Subcutaneous abdominal adipose tissue (tissue), 5 donors: ENCODE measurements at regions not wholly inside any gene's neighbourhood (a gene's known extent, or its start where the extent isn't known, plus 50 kb on each side); places are given as distances from the start of the nearest gene placed in this dataset.
"Not testable (repeated sequence)": the region's sequence is repeated elsewhere in the genome, so short reads cannot be mapped to it uniquely, and the experiment has no call there.

ENCODE experiments used
- H3K27ac ChIP-seq: one replicate; pipeline ENCODE4 v1.7.0; 2013; ENCODE audit warnings: low read depth, mild to moderate bottlenecking, inconsistent platforms, low read length, moderate library complexity
- H3K27me3 ChIP-seq, 5 donors: one replicate each; pipeline ENCODE4 v1.7.0; 2013; ENCODE audit warnings: low read length in 5 of 5, inconsistent platforms in 1 of 5; ENCODE audit not compliant: control insufficient read depth in 5 of 5, insufficient read depth in 4 of 5
- H3K36me3 ChIP-seq, 5 donors: one replicate each; pipeline ENCODE4 v1.7.0; 2013; ENCODE audit warnings: low read length in 5 of 5; ENCODE audit not compliant: control insufficient read depth in 5 of 5, insufficient read depth in 5 of 5
- H3K4me1 ChIP-seq, 5 donors: one replicate each; pipeline ENCODE4 v1.7.0; 2013; ENCODE audit warnings: low read length in 5 of 5, mild to moderate bottlenecking in 3 of 5, moderate library complexity in 1 of 5; ENCODE audit not compliant: control insufficient read depth in 5 of 5, insufficient read depth in 5 of 5
- H3K4me3 ChIP-seq, 5 donors: one replicate each; pipeline ENCODE4 v1.7.0; 2013; ENCODE audit warnings: low read length in 5 of 5, low read depth in 1 of 5
- H3K9ac ChIP-seq, 5 donors: one replicate each; pipeline ENCODE4 v1.7.0; 2013; ENCODE audit warnings: low read length in 5 of 5, mild to moderate bottlenecking in 4 of 5, moderate library complexity in 3 of 5
- H3K9me3 ChIP-seq, 5 donors: one replicate each; pipeline ENCODE4 v1.7.0; 2013; ENCODE audit warnings: low read length in 5 of 5; ENCODE audit not compliant: control insufficient read depth in 5 of 5
- donor health status: healthy.
- donor health status: healthy.
- donor health status: healthy.
- donor health status: healthy.
- donor health status: healthy.

DNA sequence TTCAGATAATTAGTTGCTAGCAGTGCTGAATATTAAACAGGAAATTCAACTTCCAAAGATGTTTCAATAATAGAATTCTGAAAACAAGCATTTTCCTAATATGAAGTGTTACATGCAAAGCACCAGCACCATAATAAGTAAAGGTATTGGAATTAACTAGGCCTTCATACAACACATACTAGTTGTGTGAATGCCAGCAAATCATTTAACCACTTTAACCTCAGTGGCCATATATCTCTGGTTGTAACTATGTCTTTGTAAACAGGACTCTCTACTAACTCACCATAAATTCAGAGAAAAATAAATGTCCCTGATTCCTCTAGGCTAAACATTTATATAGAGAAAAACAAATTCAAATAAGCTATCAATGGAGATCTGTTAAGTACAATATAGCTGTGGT lies 65.1 kb upstream of the NBPF26 start:
- not testable (repeated sequence) for H3K27me3 ChIP-seq, H3K9me3 ChIP-seq, H3K4me3 ChIP-seq, H3K27ac ChIP-seq, H3K9ac ChIP-seq, H3K36me3 ChIP-seq, H3K4me1 ChIP-seq

DNA sequence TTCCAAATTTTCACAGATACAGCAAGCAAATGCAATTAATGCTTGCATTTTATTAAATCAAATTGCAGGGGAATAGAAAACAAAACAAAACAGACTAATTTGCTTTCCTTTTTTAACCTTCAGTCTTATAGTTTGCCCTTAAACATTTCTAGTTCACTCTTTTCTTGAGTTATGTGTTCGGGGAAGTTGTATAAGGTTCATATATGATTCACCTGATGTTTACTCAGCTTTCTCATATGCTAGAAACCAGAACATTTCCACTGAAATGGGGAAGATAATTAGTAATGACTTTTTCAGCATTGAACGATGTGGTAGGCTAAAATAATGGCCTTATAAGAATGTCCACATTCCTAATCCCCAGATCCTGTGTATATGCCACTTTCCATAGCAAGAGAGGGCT lies 64.6 kb upstream of the NBPF26 start:
- not testable (repeated sequence) for H3K4me3 ChIP-seq, H3K4me1 ChIP-seq, H3K36me3 ChIP-seq, H3K9me3 ChIP-seq, H3K9ac ChIP-seq, H3K27me3 ChIP-seq, H3K27ac ChIP-seq

DNA sequence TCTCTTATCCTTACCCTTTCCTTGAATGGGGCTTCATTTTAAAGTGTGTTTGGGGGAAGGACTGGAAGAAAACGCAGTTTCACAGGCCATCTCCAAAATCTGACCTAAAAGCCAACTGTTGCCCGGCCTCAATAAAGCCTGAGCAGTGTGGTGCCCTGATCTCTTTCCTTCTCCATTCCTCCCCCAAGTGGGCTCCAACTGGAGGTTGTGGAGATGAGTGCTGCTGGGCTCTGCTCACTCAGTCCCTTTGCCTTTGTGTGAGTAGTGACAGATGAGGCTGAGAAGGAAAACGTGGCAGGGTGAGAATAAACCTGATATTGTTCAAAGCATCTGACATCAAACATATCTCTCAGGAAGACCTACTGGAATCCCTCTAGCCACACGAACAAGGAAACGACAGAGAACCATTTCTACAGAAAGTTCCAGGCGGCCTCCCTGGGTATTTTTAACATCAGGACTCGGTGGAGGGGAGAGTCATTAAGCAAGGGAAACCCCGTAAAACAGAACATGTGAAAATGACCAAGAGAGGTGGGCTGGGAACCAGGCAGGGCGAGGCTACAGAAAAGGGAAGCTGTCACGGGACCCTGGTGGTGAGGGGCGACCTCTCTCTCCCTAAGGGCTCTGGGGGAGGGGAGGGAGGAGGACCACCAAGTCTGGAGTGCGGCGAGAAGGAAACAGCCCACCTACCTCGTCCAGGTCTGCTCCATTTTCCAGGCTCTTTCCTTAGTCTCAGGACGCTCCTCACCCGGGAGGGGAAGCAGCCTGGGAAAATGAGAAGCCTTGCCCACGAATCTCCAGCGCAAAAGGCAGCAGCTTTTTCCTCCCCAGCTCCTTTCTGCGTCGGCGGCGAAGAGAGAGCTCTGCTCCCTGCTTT lies 59.1 kb upstream of the NBPF26 start:
- H3K4me3 ChIP-seq, result peak overlapping the region in 2 of 5 donors; percentile 37 to 44

DNA sequence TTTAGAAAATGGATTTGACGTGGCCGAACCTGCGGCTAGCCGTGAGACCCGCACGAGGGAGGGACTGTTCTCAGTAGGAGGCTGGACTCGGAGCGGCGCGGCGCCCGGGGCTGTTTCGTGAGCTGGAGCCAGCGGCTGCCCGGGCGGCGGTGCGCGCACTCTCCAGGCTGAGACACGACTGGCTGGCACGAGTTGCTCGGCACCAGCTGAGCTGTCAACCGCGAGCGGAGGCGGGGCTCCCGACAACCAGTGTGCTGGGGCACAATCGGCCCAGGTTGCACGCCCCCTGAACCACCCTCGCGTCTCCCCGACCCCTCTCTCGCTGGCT lies 58.5 kb upstream of the NBPF26 start:
- not testable (repeated sequence) for H3K27ac ChIP-seq, H3K36me3 ChIP-seq, H3K9me3 ChIP-seq, H3K4me1 ChIP-seq, H3K9ac ChIP-seq, H3K27me3 ChIP-seq
- H3K4me3 ChIP-seq, result peak overlapping the region in 2 of 5 donors; percentile 37 to 44

More for the DNA sequence above, 59.1 kb upstream of the NBPF26 start:
- not testable (repeated sequence) for H3K27me3 ChIP-seq, H3K9me3 ChIP-seq, H3K36me3 ChIP-seq, H3K4me1 ChIP-seq, H3K9ac ChIP-seq, H3K27ac ChIP-seq

DNA sequence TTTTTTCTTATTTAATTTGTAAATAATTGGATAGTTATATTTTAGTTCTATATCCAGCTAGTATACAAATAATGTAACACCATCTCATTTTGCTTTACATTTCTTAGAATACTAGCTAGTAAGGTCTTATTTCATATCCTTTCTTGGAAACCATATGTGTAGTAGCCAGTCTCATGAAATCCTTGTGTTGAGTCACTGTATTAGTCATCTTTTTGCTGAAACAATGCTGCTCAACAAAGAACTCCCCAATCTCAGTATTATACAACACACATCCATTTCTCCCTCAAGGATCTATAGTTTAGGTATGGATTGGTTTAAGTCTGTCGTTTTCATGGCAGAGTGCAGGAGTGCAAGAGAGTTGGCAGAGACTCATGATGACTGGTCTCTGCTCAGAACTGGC lies 55.6 kb upstream of the NBPF26 start:
- not testable (repeated sequence) for H3K4me1 ChIP-seq, H3K9me3 ChIP-seq, H3K27ac ChIP-seq, H3K36me3 ChIP-seq, H3K27me3 ChIP-seq, H3K9ac ChIP-seq, H3K4me3 ChIP-seq
